GM12878 (cell line): ENCODE measurements at regions not wholly inside any gene's neighbourhood (a gene's known extent, or its start where the extent isn't known, plus 50 kb on each side); places are given as distances from the start of the nearest gene placed in this dataset.
A peak's percentile ranks its signal among the peaks of the same experiment; 100 is the strongest.

Source experiments
- BHLHE40 ChIP-seq, 2 experiments: fragments of 450-650 bp in 1 of 2; IDR thresholded peaks; 2 replicates each; pipeline ENCODE4 v1.6.1; 2011 to 2017; ENCODE audit warnings: low read depth in 2 of 2, borderline replicate concordance in 1 of 2, improper control_type of control experiment in 1 of 2, low read length in 1 of 2, mild to moderate bottlenecking in 1 of 2
- CREB1 ChIP-seq: IDR thresholded peaks from 2 replicates; pipeline ENCODE4 v1.6.1; 2012; ENCODE audit warnings: low read depth, mild to moderate bottlenecking, inconsistent platforms
- CUX1 ChIP-seq: IDR thresholded peaks from 2 replicates; pipeline ENCODE4 v1.6.1; 2012; ENCODE audit warnings: improper control_type of control experiment, low read depth, low read length; ENCODE audit not compliant: insufficient replicate concordance
- EED ChIP-seq: sonication (generic); IDR thresholded peaks from 2 replicates; pipeline ENCODE4 v1.6.1; 2016; ENCODE audit warnings: antibody characterized with exemption, low read depth
- ESRRA ChIP-seq: IDR thresholded peaks from 2 replicates; pipeline ENCODE4 v1.6.1; 2012; ENCODE audit warnings: mild to moderate bottlenecking, low read length, improper control_type of control experiment
- FOS ChIP-seq: IDR thresholded peaks from 3 replicates; pipeline ENCODE4 v1.6.1; 2011; ENCODE audit warnings: borderline replicate concordance; ENCODE audit not compliant: insufficient read length; ENCODE audit errors: extremely low read depth
- GATAD2B ChIP-seq: fragments of 450-650 bp; conservative IDR thresholded peaks from 2 replicates; pipeline ENCODE4 v1.6.1; 2017; ENCODE audit warnings: low read depth, mild to moderate bottlenecking, moderate library complexity
- KAT2A ChIP-seq: conservative IDR thresholded peaks from 2 replicates; pipeline ENCODE4 v1.6.1; 2011; ENCODE audit warnings: low read depth, low read length; ENCODE audit not compliant: control insufficient read depth
- POLR2AphosphoS2 ChIP-seq: IDR thresholded peaks from 2 replicates; pipeline ENCODE4 v1.6.1; 2011; ENCODE audit warnings: low read depth, mild to moderate bottlenecking, low read length, improper control_type of control experiment, moderate library complexity
- RFX5 ChIP-seq: IDR thresholded peaks from 2 replicates; pipeline ENCODE4 v1.6.1; 2011; ENCODE audit warnings: low read depth, low read length, improper control_type of control experiment
- SPI1 ChIP-seq: IDR thresholded peaks from 2 replicates; pipeline ENCODE4 v1.6.1; 2011; ENCODE audit warnings: low read depth, mild to moderate bottlenecking, low read length, moderate library complexity, borderline replicate concordance; ENCODE audit not compliant: insufficient read depth
- TARDBP ChIP-seq: IDR thresholded peaks from 2 replicates; pipeline ENCODE4 v1.6.1; 2016; ENCODE audit warnings: borderline replicate concordance
- ZBTB4 ChIP-seq: fragments of 450-650 bp; formaldehyde crosslinking; IDR thresholded peaks from 2 replicates; pipeline ENCODE4 v1.4.0; 2022; ENCODE audit warnings: mild to moderate bottlenecking, moderate library complexity
- ZBTB40 ChIP-seq: fragments of 450-650 bp; IDR thresholded peaks from 2 replicates; pipeline ENCODE4 v1.6.1; 2016; ENCODE audit warnings: mild to moderate bottlenecking, moderate library complexity, borderline replicate concordance

GRCh38 chr12:92065018-92065499, 80.6 kb downstream of the BTG1 start (continued):
- TF ChIP-seq ZBTB4 (CRISPR knock-in tag) = no peak
- TF ChIP-seq EED = peak; percentile 69
- peak; percentile 86 to 90 for TF ChIP-seq BHLHE40 (IDR thresholded peaks at IDR 0.05; ENCODE audit: borderline replicate concordance in 1 of 2, low read depth in 2 of 2, low read length in 1 of 2)
- TF ChIP-seq ZBTB40 = no peak
- TF ChIP-seq RFX5 = no peak
- TF ChIP-seq FOS = no peak
- 0 out of 2 replicates have a peak, but pooled peaks have one; percentile 42 for TF ChIP-seq CREB1
- TF ChIP-seq TARDBP = no peak
- no peak for TF ChIP-seq CUX1
- no peak for TF ChIP-seq KAT2A
- TF ChIP-seq SPI1 = no peak
- no peak for TF ChIP-seq ESRRA
- no peak for TF ChIP-seq GATAD2B
- TF ChIP-seq POLR2AphosphoS2 = no peak
